NOMO-1 (cell line): ENCODE measurements at regions not wholly inside any gene's neighbourhood (a gene's known extent, or its start where the extent isn't known, plus 50 kb on each side); places are given as distances from the start of the nearest gene placed in this dataset.

Experiments
- DNase-seq, 2 experiments: peaks; one replicate each; lab custom pipeline; 2025; ENCODE audit not compliant: unreplicated experiment in 2 of 2; lab: John Stamatoyannopoulos, UW

DNA sequence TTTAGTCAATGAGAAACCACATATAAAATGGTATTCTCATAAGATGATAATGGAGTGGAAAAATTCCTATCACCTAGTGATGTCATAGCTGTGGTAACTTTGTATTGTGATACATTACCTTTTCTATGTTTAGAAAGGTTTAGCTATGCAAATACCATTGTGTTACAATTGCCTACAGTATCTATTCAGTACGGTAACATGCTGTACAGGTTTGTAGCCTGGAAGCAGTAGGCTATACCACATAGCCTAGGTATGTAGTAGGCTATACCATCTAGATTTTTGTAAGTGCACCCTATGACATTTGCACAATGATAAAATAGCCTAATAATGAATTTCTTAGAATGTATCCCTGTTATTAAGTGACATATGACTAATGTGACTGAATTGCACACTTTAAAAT is 50.5 kb upstream of the CCDC196 start:
- no peak for DNase-seq
